Endothelial cell of umbilical vein (primary cell): ENCODE measurements at regions not wholly inside any gene's neighbourhood (a gene's known extent, or its start where the extent isn't known, plus 50 kb on each side); places are given as distances from the start of the nearest gene placed in this dataset.

Source experiments
- BruUV-seq: library from RNA; stranded (reverse); fragments of 400-500 nt; replicated peaks from 2 replicates; lab custom pipeline; 2021; lab: Mats Ljungman, UMichigan
- CTCF ChIA-PET: fragments of 300-600, 350-600 bp; sonication (Branson Sonifier 250); formaldehyde crosslinking; loops from one replicate; lab custom pipeline; 2021; ENCODE audit warnings: antibody characterized with exemption, inconsistent platforms; lab: Charles Lee
- POLR2A ChIA-PET: fragments of 300-600, 350-600 bp; sonication (Branson Sonifier 250); formaldehyde crosslinking; loops from one replicate; lab custom pipeline; 2021; ENCODE audit warnings: antibody characterized with exemption, inconsistent platforms; lab: Charles Lee
- DNase-seq: peaks from one replicate; pipeline ENCODE4 v3.0.0-alpha.2; 2011; ENCODE audit warnings: low read depth, low spot score
- FAIRE-seq: peaks from 2 replicates; lab custom pipeline; 2011; peaks lifted over from hg19 to GRCh38; lab: Jason Lieb, UNC
- H2AFZ ChIP-seq: 2 replicates; pipeline ENCODE4 v1.6.0; 2012; ENCODE audit warnings: low read depth, low read length, control low read depth, inconsistent platforms
- H3K27ac ChIP-seq: 2 replicates; pipeline ENCODE4 v1.5.1; 2011; ENCODE audit warnings: low read depth, mild to moderate bottlenecking, control low read depth, low read length, moderate library complexity; ENCODE audit not compliant: insufficient read depth
- H3K27me3 ChIP-seq, 2 experiments: 2 replicates each; pipeline versions ENCODE4 v1.6.0 to v1.6.1; 2011; ENCODE audit warnings: low read length in 2 of 2, mixed read lengths in 1 of 2; ENCODE audit not compliant: control insufficient read depth in 2 of 2, insufficient read depth in 2 of 2
- H3K36me3 ChIP-seq, 2 experiments: 2 replicates in 1 of 2; 3 replicates in 1 of 2; pipeline ENCODE4 v1.5.1; 2011; ENCODE audit warnings: low read length in 2 of 2, mild to moderate bottlenecking in 1 of 2, moderate library complexity in 1 of 2; ENCODE audit not compliant: control insufficient read depth in 2 of 2, insufficient read depth in 2 of 2; ENCODE audit errors: extremely low read depth in 1 of 2
- H3K4me1 ChIP-seq: 3 replicates; pipeline ENCODE4 v1.5.1; 2011; ENCODE audit warnings: mild to moderate bottlenecking, low read length; ENCODE audit not compliant: control insufficient read depth, insufficient read depth; ENCODE audit errors: extremely low read depth
- H3K4me2 ChIP-seq: 2 replicates; pipeline ENCODE4 v1.6.1; 2011; ENCODE audit warnings: low read length, control low read depth, mixed read lengths; ENCODE audit not compliant: insufficient read depth
- H3K4me3 ChIP-seq, 3 experiments: fragments of 200-600 bp in 1 of 3; sonication (generic), shearing (Covaris generic) in 1 of 3; replicated peaks in 1 of 3; 2 replicates each; pipeline ENCODE4 v1.5.1; 2011 to 2016; ENCODE audit warnings: control low read depth in 3 of 3, low read length in 3 of 3, mild to moderate bottlenecking in 2 of 3, inconsistent platforms in 1 of 3, low read depth in 1 of 3, moderate library complexity in 1 of 3; ENCODE audit not compliant: insufficient read depth in 1 of 3
- H3K79me2 ChIP-seq: 2 replicates; pipeline ENCODE4 v1.6.0; 2012; ENCODE audit warnings: low read length, inconsistent platforms; ENCODE audit not compliant: control insufficient read depth, insufficient read depth
- H3K9ac ChIP-seq: replicated peaks from 2 replicates; pipeline ENCODE3; 2011; ENCODE audit warnings: low read length, control low read depth; ENCODE audit not compliant: insufficient read depth; ENCODE audit errors: extremely low read depth
- H3K9me1 ChIP-seq: replicated peaks from 3 replicates; pipeline ENCODE4 v1.6.0; 2011; ENCODE audit warnings: mild to moderate bottlenecking, low read length; ENCODE audit not compliant: control insufficient read depth, insufficient read depth; ENCODE audit errors: extremely low read depth
- H3K9me3 ChIP-seq: replicated peaks from 2 replicates; pipeline ENCODE4 v1.5.1; 2012; ENCODE audit warnings: low read length, inconsistent platforms; ENCODE audit not compliant: control insufficient read depth, insufficient read depth
- H4K20me1 ChIP-seq: replicated peaks from 2 replicates; pipeline ENCODE3; 2011; ENCODE audit warnings: mild to moderate bottlenecking, low read length; ENCODE audit not compliant: control insufficient read depth, insufficient read depth; ENCODE audit errors: extremely low read depth
- EZH2 ChIP-seq: IDR thresholded peaks from 2 replicates; pipeline ENCODE4 v1.6.1; 2012; ENCODE audit warnings: borderline replicate concordance, low read depth, mild to moderate bottlenecking, moderate library complexity, low read length, inconsistent platforms; ENCODE audit not compliant: severe bottlenecking
- FOS ChIP-seq: IDR thresholded peaks from 2 replicates; pipeline ENCODE4 v1.6.1; 2011; ENCODE audit warnings: mild to moderate bottlenecking, low read length, moderate library complexity, borderline replicate concordance; ENCODE audit not compliant: insufficient read depth
- GATA2 ChIP-seq: IDR thresholded peaks from 2 replicates; pipeline ENCODE4 v1.7.0; 2011; ENCODE audit warnings: low read depth, mild to moderate bottlenecking, moderate library complexity, mixed read lengths, low read length; ENCODE audit not compliant: insufficient read length, insufficient read depth
- JUN ChIP-seq: IDR thresholded peaks from 2 replicates; pipeline ENCODE4 v1.6.1; 2011; ENCODE audit warnings: borderline replicate concordance, low read depth; ENCODE audit not compliant: insufficient read length, insufficient read depth
- MYC ChIP-seq: IDR thresholded peaks from one replicate; pipeline ENCODE4 v1.6.1; 2011; ENCODE audit warnings: mild to moderate bottlenecking, low read depth, low read length
- POLR2A ChIP-seq: IDR thresholded peaks from 2 replicates; pipeline ENCODE4 v1.6.1; 2012; ENCODE audit warnings: low read depth, mild to moderate bottlenecking, control low read depth, low read length
- POLR2AphosphoS5 ChIP-seq: IDR thresholded peaks from 2 replicates; pipeline ENCODE4 v1.6.1; 2012; ENCODE audit warnings: low read depth, mild to moderate bottlenecking, control low read depth, low read length, moderate library complexity; ENCODE audit not compliant: insufficient read depth
- dilution Hi-C: fragments of 300-500 bp; cut with MboI; formaldehyde crosslinking; loops from one replicate; pipeline ENCODE4 v1.15.0; 2019; ENCODE audit warnings: low sequenced_read_pairs; ENCODE audit not compliant: extremely low pct_ligation_motif_present
- intact Hi-C: fragments of 100-400 bp; cut with micrococcal nuclease; formaldehyde crosslinking; loops from one replicate; pipeline ENCODE4 v1.10.0; 2022
- TF ChIP-seq, protein P1 (sequence below): IDR thresholded peaks from 2 replicates; pipeline ENCODE4 v1.6.1; 2011; ENCODE audit not compliant: insufficient read depth, insufficient read length
- TF ChIP-seq, protein P2 (sequence below), 2 donors: IDR thresholded peaks; 1 replicate in 1 of 2; 2 replicates in 1 of 2; pipeline ENCODE4 v1.5.1; 2011; ENCODE audit warnings: low read length in 2 of 2, mild to moderate bottlenecking in 2 of 2, moderate library complexity in 2 of 2, control low read depth in 1 of 2, inconsistent platforms in 1 of 2, low read depth in 1 of 2; ENCODE audit not compliant: insufficient read depth in 1 of 2; ENCODE audit errors: extremely low read depth in 1 of 2

DNA sequence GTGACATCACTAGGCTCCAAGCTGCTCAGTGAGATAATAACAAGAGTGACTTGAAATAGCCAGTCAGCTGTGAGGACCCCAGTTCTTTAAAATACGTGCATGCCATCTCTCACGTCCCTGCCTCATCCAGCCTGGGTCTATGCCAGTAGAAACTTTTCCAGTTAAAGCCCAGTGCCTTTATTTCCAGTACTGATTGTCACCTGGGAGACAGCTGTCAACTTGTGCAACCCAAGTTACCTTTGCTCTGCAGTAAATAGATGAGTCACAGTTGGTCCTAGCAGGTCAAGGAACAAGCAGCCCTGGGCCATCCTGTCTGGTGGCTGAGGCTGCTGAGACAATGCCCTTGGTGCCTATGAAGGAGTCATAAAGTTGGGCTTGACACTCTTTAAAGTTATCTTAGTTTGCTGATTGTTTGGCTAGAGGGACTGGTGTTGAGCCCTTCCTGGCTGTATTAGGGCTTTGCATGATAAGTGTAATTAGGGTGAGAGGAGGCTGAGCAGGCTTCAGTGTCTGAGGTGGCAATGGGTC, 228.7 kb downstream of the LACC1 start:
- DNase-seq = peak; percentile 35
- no peak for FAIRE-seq
- intact Hi-C loops = no loop called here
- no TSS peak for BruUV-seq
- dilution Hi-C loops = no loop called here
- Histone ChIP-seq H3K36me3 (no peaks in the 10 kb centered on the region), H3K79me2 (no peaks in the 10 kb centered on the region), H3K9me1 (no peaks in the 10 kb centered on the region), H2AFZ (no peak overlapping the region), H3K27me3 (peaks cover 4 to 9% of the 10 kb centered on the region in 2 experiments), H3K9ac (no peak overlapping the region), H4K20me1 (no peaks in the 10 kb centered on the region), H3K4me1 (no peaks in the 10 kb centered on the region), H3K9me3 (no peaks in the 10 kb centered on the region), H3K4me3 (no peak overlapping the region), H3K4me2 (no peak overlapping the region), H3K27ac (no peak overlapping the region)
- CTCF ChIA-PET = no interaction called here
- POLR2A ChIA-PET = no interaction called here
- TF ChIP-seq FOS (no peak), JUN (no peak), POLR2AphosphoS5 (no peak), POLR2A (no peak), GATA2 (no peak), MYC (no peak), EZH2 (no peak)
- TF ChIP-seq, protein P1, sequence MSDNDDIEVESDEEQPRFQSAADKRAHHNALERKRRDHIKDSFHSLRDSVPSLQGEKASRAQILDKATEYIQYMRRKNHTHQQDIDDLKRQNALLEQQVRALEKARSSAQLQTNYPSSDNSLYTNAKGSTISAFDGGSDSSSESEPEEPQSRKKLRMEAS = no peak
- TF ChIP-seq, protein P2, sequence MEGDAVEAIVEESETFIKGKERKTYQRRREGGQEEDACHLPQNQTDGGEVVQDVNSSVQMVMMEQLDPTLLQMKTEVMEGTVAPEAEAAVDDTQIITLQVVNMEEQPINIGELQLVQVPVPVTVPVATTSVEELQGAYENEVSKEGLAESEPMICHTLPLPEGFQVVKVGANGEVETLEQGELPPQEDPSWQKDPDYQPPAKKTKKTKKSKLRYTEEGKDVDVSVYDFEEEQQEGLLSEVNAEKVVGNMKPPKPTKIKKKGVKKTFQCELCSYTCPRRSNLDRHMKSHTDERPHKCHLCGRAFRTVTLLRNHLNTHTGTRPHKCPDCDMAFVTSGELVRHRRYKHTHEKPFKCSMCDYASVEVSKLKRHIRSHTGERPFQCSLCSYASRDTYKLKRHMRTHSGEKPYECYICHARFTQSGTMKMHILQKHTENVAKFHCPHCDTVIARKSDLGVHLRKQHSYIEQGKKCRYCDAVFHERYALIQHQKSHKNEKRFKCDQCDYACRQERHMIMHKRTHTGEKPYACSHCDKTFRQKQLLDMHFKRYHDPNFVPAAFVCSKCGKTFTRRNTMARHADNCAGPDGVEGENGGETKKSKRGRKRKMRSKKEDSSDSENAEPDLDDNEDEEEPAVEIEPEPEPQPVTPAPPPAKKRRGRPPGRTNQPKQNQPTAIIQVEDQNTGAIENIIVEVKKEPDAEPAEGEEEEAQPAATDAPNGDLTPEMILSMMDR (IDR thresholded peaks at IDR 0.05; ENCODE audit: extremely low read depth in 1 of 2, insufficient read depth in 1 of 2, low read depth in 1 of 2, low read length in 2 of 2) = no peak
